H1 (cell line): ENCODE measurements at regions not wholly inside any gene's neighbourhood (a gene's known extent, or its start where the extent isn't known, plus 50 kb on each side); places are given as distances from the start of the nearest gene placed in this dataset.

Experiments used
- CTCF ChIA-PET: fragments of 300-600 bp; sonication (Branson Sonifier 250); formaldehyde crosslinking; loops from one replicate; lab custom pipeline; 2021; ENCODE audit not compliant: partially characterized antibody; lab: Charles Lee
- POLR2A ChIA-PET: fragments of 300-600 bp; sonication (Branson Sonifier 250); formaldehyde crosslinking; loops from one replicate; lab custom pipeline; 2021; ENCODE audit warnings: inconsistent platforms; ENCODE audit not compliant: partially characterized antibody; lab: Charles Lee
- DNase-seq, 2 experiments: peaks; one replicate each; pipeline versions ENCODE4 v3.0.0 to v3.0.0-alpha.2; 2010 to 2022; ENCODE audit warnings: low spot score in 2 of 2, low read depth in 1 of 2, mixed read lengths in 1 of 2
- FAIRE-seq: peaks from 2 replicates; lab custom pipeline; 2011; peaks lifted over from hg19 to GRCh38; lab: Jason Lieb, UNC
- H2AFZ ChIP-seq: 2 replicates; pipeline ENCODE4 v1.8.1; 2012; ENCODE audit warnings: low read length, inconsistent platforms
- H2AK5ac ChIP-seq: 2 replicates; pipeline ENCODE4 v1.6.1; 2013; ENCODE audit warnings: low read depth, low read length
- H2BK120ac ChIP-seq: replicated peaks from 2 replicates; pipeline ENCODE3; 2013; ENCODE audit warnings: low read depth, low read length, inconsistent platforms
- H2BK12ac ChIP-seq: 2 replicates; pipeline ENCODE4 v1.6.1; 2013; ENCODE audit warnings: low read depth, low read length
- H2BK15ac ChIP-seq: 2 replicates; pipeline ENCODE4 v1.6.1; 2013; ENCODE audit warnings: low read length
- H2BK20ac ChIP-seq: 2 replicates; pipeline ENCODE4 v1.6.1; 2013; ENCODE audit warnings: low read length
- H2BK5ac ChIP-seq: 2 replicates; pipeline ENCODE4 v1.6.1; 2013; ENCODE audit warnings: low read depth, low read length
- H3K14ac ChIP-seq: 2 replicates; pipeline ENCODE4 v1.6.1; 2013; ENCODE audit warnings: inconsistent platforms; ENCODE audit not compliant: insufficient read length
- H3K18ac ChIP-seq: 2 replicates; pipeline ENCODE4 v1.6.1; 2013; ENCODE audit warnings: low read length; ENCODE audit errors: extremely low read depth
- H3K23ac ChIP-seq: 2 replicates; pipeline ENCODE4 v1.6.1; 2013; ENCODE audit warnings: inconsistent platforms; ENCODE audit not compliant: insufficient read length
- H3K23me2 ChIP-seq: 2 replicates; pipeline ENCODE4 v1.6.1; 2013; ENCODE audit warnings: low read depth, low read length
- H3K27ac ChIP-seq: 2 replicates; pipeline ENCODE4 v1.6.1; 2011; ENCODE audit warnings: low read depth, low read length, inconsistent platforms
- H3K27me3 ChIP-seq, 4 experiments: replicated peaks in 1 of 4; 1 replicate in 1 of 4; 2 replicates in 3 of 4; pipeline versions ENCODE4 v1.6.1 to v1.8.1; 2011 to 2013; ENCODE audit warnings: low read length in 3 of 4, mild to moderate bottlenecking in 3 of 4, inconsistent platforms in 2 of 4, mixed read lengths in 2 of 4, moderate library complexity in 1 of 4; ENCODE audit not compliant: control insufficient read depth in 3 of 4, insufficient read depth in 3 of 4; ENCODE audit errors: extremely low read depth in 1 of 4
- H3K36me3 ChIP-seq, 4 experiments: 2 replicates each; pipeline versions ENCODE4 v1.6.1 to v1.8.1; 2011 to 2013; ENCODE audit warnings: mild to moderate bottlenecking in 4 of 4, low read length in 3 of 4, moderate library complexity in 2 of 4, control low read depth in 1 of 4, inconsistent platforms in 1 of 4; ENCODE audit not compliant: insufficient read depth in 4 of 4, control insufficient read depth in 2 of 4
- H3K4ac ChIP-seq: replicated peaks from 2 replicates; pipeline ENCODE3; 2013; ENCODE audit warnings: low read length, low read depth, mixed read lengths, inconsistent platforms; ENCODE audit not compliant: insufficient read length
- H3K4me1 ChIP-seq, 4 experiments: replicated peaks in 1 of 4; 1 replicate in 1 of 4; 2 replicates in 3 of 4; pipeline versions ENCODE4 v1.6.1 to v1.8.1; 2011 to 2013; ENCODE audit warnings: low read length in 3 of 4, inconsistent platforms in 2 of 4, mixed read lengths in 1 of 4; ENCODE audit not compliant: insufficient read depth in 4 of 4, control insufficient read depth in 3 of 4
- H3K4me2 ChIP-seq, 2 experiments: 2 replicates each; pipeline versions ENCODE4 v1.6.1 to v1.8.1; 2011 to 2013; ENCODE audit warnings: low read depth in 2 of 2, low read length in 2 of 2, control low read depth in 1 of 2, inconsistent platforms in 1 of 2, mild to moderate bottlenecking in 1 of 2; ENCODE audit not compliant: insufficient read depth in 1 of 2
- H3K4me3 ChIP-seq, 4 experiments: fragments of 200-600, 300-600 bp in 1 of 4; sonication (generic), shearing (Covaris generic), sonication (Bioruptor Twin) in 1 of 4; 2 replicates each; pipeline versions ENCODE4 v1.5.1 to v1.8.1; 2011 to 2016; ENCODE audit warnings: low read length in 4 of 4, low read depth in 3 of 4, control low read depth in 2 of 4, inconsistent platforms in 2 of 4, mild to moderate bottlenecking in 2 of 4, mixed read lengths in 1 of 4, moderate library complexity in 1 of 4; ENCODE audit not compliant: insufficient read depth in 2 of 4; ENCODE audit errors: extremely low read depth in 1 of 4
- H3K56ac ChIP-seq: replicated peaks from 2 replicates; pipeline ENCODE3; 2013; ENCODE audit warnings: low read depth, mild to moderate bottlenecking, mixed read lengths, low read length, inconsistent platforms; ENCODE audit not compliant: insufficient read length
- H3K79me1 ChIP-seq: 2 replicates; pipeline ENCODE4 v1.6.1; 2013; ENCODE audit warnings: low read depth, low read length, control low read depth
- H3K79me2 ChIP-seq, 2 experiments: 2 replicates each; pipeline versions ENCODE4 v1.6.1 to v1.8.1; 2012 to 2013; ENCODE audit warnings: low read length in 2 of 2, mild to moderate bottlenecking in 2 of 2, inconsistent platforms in 1 of 2; ENCODE audit not compliant: insufficient read depth in 2 of 2, control insufficient read depth in 1 of 2
- H3K9ac ChIP-seq, 4 experiments: replicated peaks in 1 of 4; 1 replicate in 1 of 4; 2 replicates in 3 of 4; pipeline versions ENCODE4 v1.6.1 to v1.8.1; 2011 to 2013; ENCODE audit warnings: low read depth in 3 of 4, low read length in 3 of 4, control low read depth in 2 of 4, mild to moderate bottlenecking in 2 of 4, moderate library complexity in 2 of 4, inconsistent platforms in 1 of 4; ENCODE audit errors: extremely low read depth in 1 of 4
- H3K9me3 ChIP-seq, 2 experiments: 2 replicates each; pipeline versions ENCODE4 v1.6.1 to v1.8.1; 2012 to 2013; ENCODE audit warnings: mild to moderate bottlenecking in 2 of 2, moderate library complexity in 2 of 2, control low read depth in 1 of 2, inconsistent platforms in 1 of 2, low read depth in 1 of 2, low read length in 1 of 2, mixed read lengths in 1 of 2; ENCODE audit not compliant: insufficient read depth in 2 of 2
- H4K20me1 ChIP-seq, 2 experiments: replicated peaks in 1 of 2; 2 replicates each; pipeline versions ENCODE3 to v1.8.1; 2011 to 2013; ENCODE audit warnings: inconsistent platforms in 2 of 2, low read length in 2 of 2, mild to moderate bottlenecking in 1 of 2; ENCODE audit not compliant: insufficient read depth in 2 of 2, control insufficient read depth in 1 of 2
- H4K5ac ChIP-seq: 2 replicates; pipeline ENCODE4 v1.6.1; 2013; ENCODE audit warnings: low read length, low read depth, mixed read lengths, inconsistent platforms; ENCODE audit not compliant: insufficient read length
- H4K8ac ChIP-seq: 2 replicates; pipeline ENCODE4 v1.8.0; 2013; ENCODE audit warnings: mild to moderate bottlenecking, moderate library complexity, low read length, inconsistent platforms; ENCODE audit not compliant: insufficient read depth; ENCODE audit errors: extremely low read depth
- H4K91ac ChIP-seq: replicated peaks from 2 replicates; pipeline ENCODE3; 2013; ENCODE audit warnings: low read length, mixed read lengths, inconsistent platforms; ENCODE audit not compliant: insufficient read length
- ASH2L ChIP-seq: fragments of 200-600, 300-600 bp; sonication (generic); IDR thresholded peaks from one replicate; pipeline ENCODE4 v1.7.1; 2017; ENCODE audit warnings: low read length
- EZH2 ChIP-seq: fragments of 200-600 bp; sonication (generic); IDR thresholded peaks from 2 replicates; pipeline ENCODE4 v1.7.1; 2012; ENCODE audit warnings: low read depth, mild to moderate bottlenecking, moderate library complexity, low read length, inconsistent platforms; ENCODE audit not compliant: severe bottlenecking
- POLR2AphosphoS5 ChIP-seq: IDR thresholded peaks from 2 replicates; pipeline ENCODE4 v1.6.1; 2011; ENCODE audit warnings: low read depth, low read length
- YY1 ChIP-seq: IDR thresholded peaks from 2 replicates; pipeline ENCODE4 v1.6.1; 2011; ENCODE audit warnings: low read depth, mild to moderate bottlenecking, low read length
- WGBS, 2 experiments: shearing (Covaris generic) in 1 of 2; methylation state at CpG; one replicate each; pipeline versions ENCODE4 v1.1.6 to v1.1.7; 2013 to 2015; ENCODE audit warnings: low lambda C conversion rate in 2 of 2, mixed read lengths in 2 of 2, inconsistent platforms in 1 of 2, low coverage in 1 of 2, missing lambda C conversion rate in 1 of 2; ENCODE audit not compliant: insufficient replicate concordance in 2 of 2, insufficient coverage in 1 of 2, insufficient read length in 1 of 2; ENCODE audit errors: extremely low coverage in 1 of 2, missing lambda C conversion rate in 1 of 2; 5-methylcytosine and 5-hydroxymethylcytosine counted together
- TF ChIP-seq, protein P1 (sequence below): IDR thresholded peaks from 2 replicates; pipeline ENCODE4 v1.6.1; 2012; ENCODE audit warnings: inconsistent platforms

- Histone ChIP-seq H4K8ac (no peak overlapping the region), H2BK15ac (no peak overlapping the region), H3K23me2 (no peaks in the 10 kb centered on the region), H3K56ac (no peak overlapping the region), H3K79me2 (no peaks in the 10 kb centered on the region), H4K20me1 (no peaks in the 10 kb centered on the region), H3K27me3 (no peaks in the 10 kb centered on the region), H2BK12ac (no peak overlapping the region), H2BK120ac (no peak overlapping the region), H4K5ac (no peak overlapping the region), H3K27ac (no peak overlapping the region), H4K91ac (no peak overlapping the region), H3K18ac (no peak overlapping the region), H3K4me3 (no peak overlapping the region), H3K4me2 (no peak overlapping the region), H2AFZ (no peak overlapping the region), H3K4me1 (no peaks in the 10 kb centered on the region), H2BK5ac (no peak overlapping the region), H3K79me1 (no peaks in the 10 kb centered on the region), H3K23ac (no peak overlapping the region), H3K4ac (no peak overlapping the region), H2BK20ac (no peak overlapping the region), H3K14ac (no peak overlapping the region), H2AK5ac (no peak overlapping the region), H3K9ac (no peak overlapping the region), H3K36me3 (no peaks in the 10 kb centered on the region), H3K9me3 (no peaks in the 10 kb centered on the region)
- ChIA-PET CTCF (no interaction called here), POLR2A (interaction anchor here (1.2 kb wide), 1 partner anchor 9 kb away, joined by 3 read pairs; no protein-coding TSS in a partner anchor)
- no peak for FAIRE-seq
- TF ChIP-seq EZH2, result no peak
- no peak for TF ChIP-seq YY1
- TF ChIP-seq POLR2AphosphoS5, result no peak
- no peak for TF ChIP-seq ASH2L
- TF ChIP-seq, protein P1, sequence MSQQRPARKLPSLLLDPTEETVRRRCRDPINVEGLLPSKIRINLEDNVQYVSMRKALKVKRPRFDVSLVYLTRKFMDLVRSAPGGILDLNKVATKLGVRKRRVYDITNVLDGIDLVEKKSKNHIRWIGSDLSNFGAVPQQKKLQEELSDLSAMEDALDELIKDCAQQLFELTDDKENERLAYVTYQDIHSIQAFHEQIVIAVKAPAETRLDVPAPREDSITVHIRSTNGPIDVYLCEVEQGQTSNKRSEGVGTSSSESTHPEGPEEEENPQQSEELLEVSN, result no peak
- WGBS, 2 experiments, result 86% methylated on average over 5 of the region's 5 CpGs; no CpG with 5 or more reads in 1 of the 2 experiments
- no peak for DNase-seq
Measured at GRCh38 chrX:55151199-55151598, 62.4 kb downstream of the PAGE2 start.
